SK-N-SH (cell line): ENCODE measurements at regions not wholly inside any gene's neighbourhood (a gene's known extent, or its start where the extent isn't known, plus 50 kb on each side); places are given as distances from the start of the nearest gene placed in this dataset.

ENCODE experiments used
- CTCF ChIP-seq: fragments of 200-600 bp; sonication (generic); IDR thresholded peaks from 2 replicates; pipeline ENCODE4 v1.6.1; 2017; ENCODE audit warnings: antibody characterized with exemption, mild to moderate bottlenecking, moderate library complexity
- EP300 ChIP-seq, 2 experiments: IDR thresholded peaks; 2 replicates each; pipeline versions ENCODE4 v1.4.0 to v1.6.1; 2012; ENCODE audit warnings: borderline replicate concordance in 1 of 2, low read depth in 1 of 2, low read length in 1 of 2
- FOSL2 ChIP-seq: IDR thresholded peaks from 2 replicates; pipeline ENCODE4 v1.4.0; 2012; ENCODE audit warnings: low read depth, mild to moderate bottlenecking, moderate library complexity, borderline replicate concordance
- FOXM1 ChIP-seq: IDR thresholded peaks from 2 replicates; pipeline ENCODE4 v1.4.0; 2012; ENCODE audit warnings: low read depth, mild to moderate bottlenecking
- GATA2 ChIP-seq: sonication (generic); formaldehyde crosslinking; IDR thresholded peaks from 2 replicates; pipeline ENCODE4 v1.5.0; 2020; ENCODE audit warnings: mild to moderate bottlenecking, missing genetic modification reagents
- NFIC ChIP-seq: IDR thresholded peaks from 2 replicates; pipeline ENCODE4 v1.4.0; 2012; ENCODE audit warnings: borderline replicate concordance
- POLR2AphosphoS5 ChIP-seq: IDR thresholded peaks from 2 replicates; pipeline ENCODE4 v1.6.1; 2012; ENCODE audit warnings: low read depth, low read length
- RFX5 ChIP-seq: IDR thresholded peaks from 2 replicates; pipeline ENCODE4 v1.6.1; 2012; ENCODE audit warnings: mild to moderate bottlenecking, improper control_type of control experiment, low read length
- TAF1 ChIP-seq: IDR thresholded peaks from 2 replicates; pipeline ENCODE4 v1.6.1; 2012; ENCODE audit warnings: low read depth, mild to moderate bottlenecking, low read length, moderate library complexity, borderline replicate concordance
- TEAD4 ChIP-seq: IDR thresholded peaks from 2 replicates; pipeline ENCODE4 v1.4.0; 2012; ENCODE audit warnings: mild to moderate bottlenecking, borderline replicate concordance; ENCODE audit not compliant: insufficient read depth

- no peak for TF ChIP-seq TAF1
- no peak for TF ChIP-seq GATA2
- no peak for TF ChIP-seq NFIC
- no peak for TF ChIP-seq RFX5
- no peak for TF ChIP-seq CTCF
- no peak for TF ChIP-seq POLR2AphosphoS5
- no peak for TF ChIP-seq FOSL2
- no peak for TF ChIP-seq TEAD4
- no peak for TF ChIP-seq EP300 (IDR thresholded peaks at IDR 0.05; ENCODE audit: borderline replicate concordance in 1 of 2, low read depth in 1 of 2, low read length in 1 of 2)
- TF ChIP-seq FOXM1: no peak
Measured at GRCh38 chr7:13724977-13725566, 264.4 kb downstream of the ETV1 start.
